NCI-H2196 treated with DMSO at 0.1 percent for 48 hours (cell line): ENCODE measurements at regions not wholly inside any gene's neighbourhood (a gene's known extent, or its start where the extent isn't known, plus 50 kb on each side); places are given as distances from the start of the nearest gene placed in this dataset.

ENCODE experiments used
- DNase-seq: peaks from one replicate; lab custom pipeline; 2025; ENCODE audit not compliant: unreplicated experiment; lab: John Stamatoyannopoulos, UW

DNA sequence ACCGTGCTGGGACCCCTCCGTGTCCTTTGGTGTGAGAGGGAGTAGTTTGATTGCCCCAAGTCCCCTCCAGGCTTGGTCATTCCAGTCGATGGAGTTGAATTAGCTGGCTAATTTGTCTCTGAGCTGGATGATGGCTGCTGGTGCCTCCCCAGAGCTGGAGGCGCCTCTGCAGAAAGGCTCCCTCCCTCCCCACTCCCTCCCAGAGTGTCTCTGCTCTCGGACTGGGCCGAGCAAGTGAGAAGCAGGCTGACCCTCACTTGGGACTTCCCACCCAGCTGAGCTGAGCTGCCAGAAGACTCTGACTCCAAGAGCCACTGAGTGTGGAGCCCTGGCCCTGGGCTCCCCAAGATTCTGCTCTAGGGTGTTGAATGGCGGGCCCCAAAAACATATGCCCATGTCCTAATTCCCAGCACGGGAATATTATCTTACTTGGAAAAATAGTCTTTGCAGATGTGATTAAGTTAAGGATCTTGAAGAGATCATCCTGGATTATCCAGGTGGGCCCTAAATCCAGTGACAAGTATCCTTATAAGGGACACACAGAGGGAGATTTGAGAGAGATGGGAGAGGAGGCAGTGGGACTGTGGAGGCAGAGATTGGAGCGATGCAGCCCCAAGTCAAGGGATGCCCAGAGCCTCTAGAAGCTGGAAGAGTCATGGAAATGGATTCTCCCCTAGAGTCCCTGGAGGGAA is 60.7 kb upstream of the TLE3 start:
- no peak for DNase-seq

DNA sequence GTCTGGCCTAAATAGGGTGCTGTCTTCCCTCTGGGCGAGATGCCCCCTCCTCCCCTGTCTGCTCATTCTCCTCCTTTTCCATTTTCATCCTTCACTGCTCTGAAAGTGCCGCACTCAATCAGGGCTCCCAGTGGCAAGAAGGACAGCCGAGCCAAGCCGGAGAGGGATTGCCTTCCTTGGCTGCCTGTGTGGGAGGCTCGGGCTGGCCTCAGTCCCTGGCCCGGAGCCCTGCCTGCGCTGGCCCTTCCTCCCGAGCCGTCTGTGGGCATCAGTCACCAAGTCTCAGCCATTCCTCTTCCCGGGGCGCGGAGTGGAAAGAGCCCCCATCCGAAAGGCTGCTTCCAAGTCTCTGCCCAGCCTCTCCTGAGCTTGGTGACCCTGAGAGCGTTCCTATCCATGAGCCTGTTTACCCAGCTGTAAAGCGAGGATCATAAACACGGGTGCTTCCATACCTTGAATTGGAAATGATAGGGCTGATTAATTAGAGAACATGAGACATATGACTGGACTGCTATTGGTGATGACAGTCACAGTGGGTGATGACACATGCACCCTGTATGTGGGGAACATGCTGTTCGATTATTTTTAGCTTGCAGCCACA is 59.1 kb upstream of the TLE3 start:
- no peak for DNase-seq

DNA sequence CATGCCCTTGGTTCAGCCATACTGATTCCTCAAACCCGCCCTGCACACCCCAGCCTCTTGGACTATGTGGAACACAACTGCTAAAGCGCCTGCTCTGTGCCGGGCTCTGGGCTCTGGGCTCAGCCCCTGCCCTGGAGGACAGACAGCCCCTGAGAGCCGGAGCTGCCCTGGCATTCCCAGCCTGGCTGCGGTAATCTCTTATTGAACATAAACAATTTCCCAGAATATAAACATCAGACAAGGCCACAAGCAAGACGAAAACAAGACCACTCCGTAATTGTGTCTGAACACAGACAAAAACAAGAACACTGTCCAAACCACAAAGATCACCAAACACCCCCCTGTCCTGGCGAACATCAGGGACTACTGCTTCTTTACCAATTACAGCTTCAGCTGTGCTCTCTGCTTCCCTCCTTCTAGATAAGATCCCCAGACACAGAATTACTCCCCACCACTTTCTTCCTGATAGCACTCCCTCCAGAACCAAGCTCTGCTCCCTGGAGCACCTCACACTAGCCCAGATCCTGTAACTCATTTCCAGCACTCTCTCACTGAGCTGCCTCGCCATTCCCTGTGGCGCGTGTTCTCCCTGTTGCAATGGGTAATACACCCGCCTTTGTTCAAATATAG is 57.1 kb upstream of the TLE3 start:
- no peak for DNase-seq

DNA sequence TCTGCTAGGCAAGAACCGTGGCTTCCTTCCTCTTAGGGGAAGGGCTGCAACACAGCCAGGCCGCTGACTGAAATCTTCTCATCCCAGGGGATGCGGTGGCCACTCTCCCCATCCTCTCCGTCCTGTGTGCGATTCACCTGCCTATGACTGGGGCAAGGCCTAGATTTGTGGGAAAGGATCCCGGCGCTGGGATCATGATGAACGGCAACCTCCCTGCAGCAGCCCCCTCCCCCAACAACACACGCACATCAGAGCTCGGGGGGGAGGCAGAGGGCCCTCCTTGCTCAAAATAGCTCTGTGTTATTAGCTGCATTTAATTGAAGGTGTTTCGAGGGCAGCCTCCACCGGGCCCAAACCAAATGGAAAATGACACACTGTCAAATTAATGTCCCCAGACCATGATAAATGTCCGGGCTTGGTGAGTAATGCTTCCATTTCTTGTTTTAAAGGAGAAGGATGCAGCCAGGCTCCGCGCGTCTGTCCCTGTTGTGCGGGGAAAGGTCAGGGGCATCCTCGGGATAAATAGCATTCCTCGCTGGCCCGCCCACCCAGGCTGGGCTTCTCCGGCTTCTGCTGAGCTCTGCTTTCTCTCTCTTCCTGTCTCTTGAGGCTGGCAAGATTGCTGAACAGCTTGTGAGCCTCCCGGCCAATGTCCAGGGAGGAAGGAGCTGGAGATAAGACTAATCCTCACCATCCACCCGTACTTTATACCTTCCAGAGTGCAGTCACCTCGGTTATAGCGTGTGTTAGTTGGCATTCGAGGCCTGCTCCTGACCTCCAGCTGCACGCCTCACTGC is 56.4 kb upstream of the TLE3 start:
- no peak for DNase-seq

DNA sequence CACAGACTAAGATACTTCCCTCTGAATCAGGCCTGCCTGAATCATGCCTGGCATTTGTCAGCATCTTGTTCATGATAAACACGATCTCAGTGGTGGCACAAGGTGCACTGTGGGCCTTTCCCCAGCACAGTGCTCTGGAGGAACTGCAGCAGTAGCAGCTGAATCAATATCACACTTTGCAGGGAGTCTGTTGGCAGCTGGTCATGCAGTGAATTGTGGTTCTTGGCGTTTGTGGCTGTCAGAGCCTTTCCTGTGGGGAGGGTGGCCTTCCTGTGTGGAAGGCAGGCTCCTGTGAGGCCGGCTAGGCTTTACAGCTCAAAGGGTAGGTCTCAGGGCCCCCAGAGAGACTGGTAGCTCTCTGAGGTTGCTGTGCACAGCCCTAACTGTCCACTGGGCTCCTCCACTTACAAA is 54.4 kb upstream of the TLE3 start:
- peak; percentile 33 for DNase-seq

DNA sequence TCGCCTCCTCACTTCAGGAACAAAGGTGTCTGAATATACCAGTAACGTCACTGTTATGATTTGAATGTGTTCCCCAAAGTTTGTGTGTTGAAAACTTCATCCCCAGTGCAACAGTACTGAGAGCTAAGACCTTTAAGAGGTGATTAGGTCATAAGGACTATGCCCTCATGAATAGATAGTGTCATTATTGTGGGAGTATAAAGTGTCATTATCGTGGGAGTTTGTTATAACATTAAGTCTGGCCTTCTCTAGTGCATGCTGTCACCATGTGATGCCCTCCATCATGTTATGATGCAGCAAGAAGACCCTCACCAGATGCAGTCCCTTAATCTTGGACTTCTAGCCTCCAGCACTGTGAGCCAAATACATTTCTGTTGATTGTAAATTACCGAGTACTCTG is 53.7 kb upstream of the TLE3 start:
- no peak for DNase-seq

DNA sequence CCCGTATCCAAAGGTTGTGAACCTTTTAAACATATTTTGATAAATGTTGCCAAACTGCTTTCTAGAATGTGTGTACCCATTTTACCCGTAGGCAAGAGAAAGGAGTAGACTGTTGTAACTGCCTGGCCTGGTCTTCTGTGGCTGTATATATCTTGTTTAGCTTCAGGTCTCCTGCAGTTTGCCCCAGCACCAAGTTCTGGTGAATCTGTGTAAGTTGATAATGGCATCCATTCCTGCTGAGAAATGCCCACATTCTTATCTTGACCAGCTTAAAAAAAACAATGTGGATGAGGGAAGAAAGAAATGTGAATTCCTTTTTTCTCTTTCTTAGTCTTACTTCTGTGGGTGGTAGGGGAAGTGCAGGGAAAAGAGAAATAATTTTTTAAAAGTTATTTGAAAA is 53.3 kb upstream of the TLE3 start:
- DNase-seq, result no peak

DNA sequence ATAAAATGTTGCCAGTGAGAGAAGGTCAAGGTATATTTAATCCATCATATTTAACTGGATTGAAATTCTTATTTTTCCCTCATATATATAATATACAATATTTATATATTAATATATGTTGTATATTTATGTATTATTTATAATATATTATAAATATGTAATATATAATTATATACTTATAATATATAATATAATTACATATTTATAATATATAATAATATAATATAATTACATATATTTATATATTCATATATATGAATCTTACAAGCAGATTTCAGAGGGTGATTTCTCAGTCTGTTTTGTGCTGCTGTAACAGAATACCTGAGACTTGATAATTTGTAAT is 52.7 kb upstream of the TLE3 start:
- DNase-seq, result no peak

DNA sequence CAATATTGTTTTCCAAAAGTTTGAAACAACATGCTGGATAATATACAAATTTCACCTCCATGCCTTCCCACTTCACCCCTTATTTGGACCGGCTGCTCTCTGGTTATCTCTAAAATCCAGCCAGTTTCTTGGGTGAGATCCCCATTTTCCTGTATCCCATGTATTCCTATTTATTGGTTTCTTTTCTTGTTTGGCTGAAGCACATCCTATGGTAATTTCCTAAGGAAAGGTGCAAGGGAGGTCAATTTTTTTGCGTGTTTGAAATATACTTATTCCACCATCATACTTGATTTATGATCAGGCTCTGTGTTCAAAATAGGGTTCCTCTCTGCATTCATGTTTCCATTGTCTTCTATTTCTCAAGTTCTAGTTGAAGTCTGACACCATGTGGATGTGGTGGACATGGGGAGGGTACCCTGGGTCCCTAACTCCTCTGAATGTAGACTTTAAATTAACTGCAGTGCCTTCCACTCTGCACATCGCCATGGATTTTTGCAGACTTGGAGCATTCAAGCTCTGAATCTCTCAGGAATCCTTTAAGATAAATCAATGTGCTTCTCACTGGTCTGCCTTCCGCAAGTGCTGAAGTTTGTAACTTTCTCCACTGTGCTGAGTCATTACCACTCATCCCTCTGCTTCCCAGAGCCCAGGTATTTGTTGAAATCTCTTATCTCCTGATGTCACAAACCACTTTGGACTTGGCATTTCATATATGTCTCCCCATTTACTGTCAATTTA is 52.1 kb upstream of the TLE3 start:
- no peak for DNase-seq

DNA sequence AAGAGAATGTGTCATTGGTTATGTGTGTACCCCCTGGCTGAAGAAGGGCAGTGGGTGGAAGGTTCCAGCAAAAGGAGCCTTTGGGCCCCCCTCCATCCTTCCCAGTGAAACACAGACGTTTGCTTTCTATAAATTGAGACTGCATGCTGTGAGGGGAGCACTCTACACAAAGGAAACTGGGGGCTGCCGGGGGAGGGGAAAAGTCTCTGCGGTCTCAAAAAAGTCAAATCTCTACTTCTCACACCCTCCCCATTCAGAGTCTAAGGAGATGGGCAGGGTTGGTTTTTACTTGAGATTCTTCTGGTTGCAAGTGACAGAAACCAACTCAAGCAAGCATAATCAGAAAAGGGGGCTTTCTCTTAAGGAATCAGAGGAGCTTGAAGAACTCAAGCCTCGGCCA is 50.1 kb upstream of the TLE3 start:
- no peak for DNase-seq
